IMR-90 (cell line): ENCODE measurements at regions not wholly inside any gene's neighbourhood (a gene's known extent, or its start where the extent isn't known, plus 50 kb on each side); places are given as distances from the start of the nearest gene placed in this dataset.

Source experiments
- ATAC-seq: fragments of 200-7000 bp; cut with Tn5 transposase; 2 replicates; pipeline ENCODE4 v1.9.1; 2020; ENCODE audit warnings: low read depth, mild to moderate bottlenecking, moderate library complexity
- BruUV-seq: library from RNA; stranded (reverse); fragments of 400-500 nt; replicated peaks from 2 replicates; lab custom pipeline; 2021; lab: Mats Ljungman, UMichigan
- CTCF ChIA-PET: fragments of 300-600 bp; formaldehyde crosslinking; extraction: SDS; loops from one replicate; lab custom pipeline; 2021; ENCODE audit warnings: antibody characterized with exemption; lab: Yijun Ruan, JAX
- POLR2A ChIA-PET: fragments of 300-600 bp; sonication (Branson Sonifier 250); formaldehyde crosslinking; loops from one replicate; lab custom pipeline; 2022; ENCODE audit warnings: antibody characterized with exemption; ENCODE audit not compliant: unreplicated experiment; lab: Charles Lee
- DNase-seq: peaks from one replicate; pipeline ENCODE4 v3.0.0; 2013
- H2AFZ ChIP-seq: replicated peaks from 2 replicates; pipeline ENCODE3; 2013; ENCODE audit warnings: low read length, mild to moderate bottlenecking; ENCODE audit not compliant: poor library complexity
- H2AK5ac ChIP-seq: 2 replicates; pipeline ENCODE4 v1.6.1; 2013; ENCODE audit warnings: low read depth, low read length, inconsistent platforms
- H2AK9ac ChIP-seq: replicated peaks from 2 replicates; pipeline ENCODE3; 2013; ENCODE audit warnings: mild to moderate bottlenecking, low read depth, low read length, moderate library complexity; ENCODE audit not compliant: poor library complexity
- H2BK120ac ChIP-seq: 2 replicates; pipeline ENCODE4 v1.6.1; 2013; ENCODE audit warnings: low read depth, low read length, inconsistent platforms
- H2BK15ac ChIP-seq: 3 replicates; pipeline ENCODE4 v1.6.1; 2013; ENCODE audit warnings: low read depth, low read length, inconsistent platforms
- H2BK20ac ChIP-seq: 2 replicates; pipeline ENCODE4 v1.6.1; 2013; ENCODE audit warnings: low read depth, mild to moderate bottlenecking, inconsistent platforms, low read length, moderate library complexity
- H2BK5ac ChIP-seq: 2 replicates; pipeline ENCODE4 v1.6.1; 2013; ENCODE audit warnings: mild to moderate bottlenecking, low read depth, low read length, inconsistent platforms; ENCODE audit not compliant: poor library complexity, severe bottlenecking
- H3K14ac ChIP-seq: replicated peaks from 2 replicates; pipeline ENCODE4 v1.6.1; 2013; ENCODE audit warnings: low read depth, low read length, inconsistent platforms
- H3K18ac ChIP-seq: 2 replicates; pipeline ENCODE4 v1.6.1; 2013; ENCODE audit warnings: low read depth, low read length, control low read depth
- H3K23ac ChIP-seq: 2 replicates; pipeline ENCODE4 v1.6.1; 2013; ENCODE audit warnings: low read depth, low read length, inconsistent platforms
- H3K27ac ChIP-seq: 2 replicates; pipeline ENCODE4 v1.5.1; 2013; ENCODE audit warnings: mild to moderate bottlenecking, control low read depth, low read length; ENCODE audit not compliant: insufficient read depth
- H3K27me3 ChIP-seq: 2 replicates; pipeline ENCODE4 v1.6.1; 2013; ENCODE audit warnings: low read length; ENCODE audit not compliant: control insufficient read depth, insufficient read depth
- H3K36me3 ChIP-seq: 2 replicates; pipeline ENCODE4 v1.6.1; 2013; ENCODE audit warnings: low read length, mixed read lengths; ENCODE audit not compliant: control insufficient read depth, insufficient read depth
- H3K4ac ChIP-seq: 2 replicates; pipeline ENCODE4 v1.6.1; 2013; ENCODE audit warnings: low read depth, low read length, inconsistent platforms
- H3K4me1 ChIP-seq: 2 replicates; pipeline ENCODE4 v1.6.1; 2013; ENCODE audit warnings: low read length, mixed read lengths; ENCODE audit not compliant: control insufficient read depth, insufficient read depth
- H3K4me2 ChIP-seq: 2 replicates; pipeline ENCODE4 v1.6.1; 2013; ENCODE audit warnings: low read depth, mild to moderate bottlenecking, control low read depth, low read length, moderate library complexity
- H3K4me3 ChIP-seq: 2 replicates; pipeline ENCODE4 v1.5.1; 2013; ENCODE audit warnings: low read depth, mild to moderate bottlenecking, control low read depth, low read length, moderate library complexity; ENCODE audit not compliant: insufficient read depth
- H3K56ac ChIP-seq: 2 replicates; pipeline ENCODE4 v1.6.1; 2013; ENCODE audit warnings: low read length, inconsistent platforms; ENCODE audit not compliant: insufficient read depth; ENCODE audit errors: extremely low read depth
- H3K79me1 ChIP-seq, 2 experiments: 2 replicates each; pipeline ENCODE4 v1.6.1; 2013; ENCODE audit warnings: low read length in 2 of 2, inconsistent platforms in 1 of 2, low read depth in 1 of 2
- H3K9ac ChIP-seq: 2 replicates; pipeline ENCODE4 v1.6.1; 2013; ENCODE audit warnings: low read depth, low read length, control low read depth
- H3K9me1 ChIP-seq: 2 replicates; pipeline ENCODE4 v1.6.1; 2013; ENCODE audit warnings: low read length, inconsistent platforms; ENCODE audit not compliant: insufficient read depth
- H3K9me3 ChIP-seq: 2 replicates; pipeline ENCODE4 v1.6.1; 2013; ENCODE audit warnings: low read length; ENCODE audit not compliant: control insufficient read depth, insufficient read depth
- H4K20me1 ChIP-seq: 2 replicates; pipeline ENCODE4 v1.6.1; 2013; ENCODE audit warnings: low read length, inconsistent platforms; ENCODE audit not compliant: insufficient read depth
- H4K5ac ChIP-seq: 2 replicates; pipeline ENCODE4 v1.6.1; 2013; ENCODE audit warnings: mild to moderate bottlenecking, low read depth, low read length, control low read depth
- H4K8ac ChIP-seq, 2 experiments: 2 replicates each; pipeline ENCODE4 v1.6.1; 2013; ENCODE audit warnings: low read depth in 2 of 2, low read length in 2 of 2, control low read depth in 1 of 2, inconsistent platforms in 1 of 2
- H4K91ac ChIP-seq: 2 replicates; pipeline ENCODE4 v1.6.1; 2013; ENCODE audit warnings: low read depth, low read length, inconsistent platforms; ENCODE audit not compliant: insufficient read depth
- BHLHE40 ChIP-seq: fragments of 150-350 bp; IDR thresholded peaks from 2 replicates; pipeline ENCODE4 v1.6.1; 2016; ENCODE audit warnings: mild to moderate bottlenecking, low read depth, low read length
- CHD1 ChIP-seq: IDR thresholded peaks from 2 replicates; pipeline ENCODE4 v1.6.1; 2012; ENCODE audit warnings: low read depth, low read length, improper control_type of control experiment
- CTCF ChIP-seq: conservative IDR thresholded peaks from 2 replicates; pipeline ENCODE4 v1.5.1; 2012; ENCODE audit warnings: mild to moderate bottlenecking, low read depth, low read length, improper control_type of control experiment
- ELK1 ChIP-seq: fragments of 150-350 bp; IDR thresholded peaks from 2 replicates; pipeline ENCODE4 v1.6.1; 2016; ENCODE audit warnings: low read depth, mild to moderate bottlenecking, low read length, moderate library complexity, borderline replicate concordance
- MAFK ChIP-seq: IDR thresholded peaks from 2 replicates; pipeline ENCODE4 v1.6.1; 2012; ENCODE audit warnings: low read depth, low read length, improper control_type of control experiment
- MAZ ChIP-seq: IDR thresholded peaks from 2 replicates; pipeline ENCODE4 v1.6.1; 2012; ENCODE audit warnings: low read depth, mild to moderate bottlenecking, low read length, improper control_type of control experiment, moderate library complexity, borderline replicate concordance
- MXI1 ChIP-seq: IDR thresholded peaks from 2 replicates; pipeline ENCODE4 v1.6.1; 2012; ENCODE audit warnings: low read depth, mild to moderate bottlenecking, low read length, moderate library complexity, borderline replicate concordance
- NFE2L2 ChIP-seq: fragments of 150-350 bp; IDR thresholded peaks from 2 replicates; pipeline ENCODE4 v1.6.1; 2016; ENCODE audit warnings: low read depth, mild to moderate bottlenecking, low read length
- POLR2A ChIP-seq: IDR thresholded peaks from 2 replicates; pipeline ENCODE4 v1.6.1; 2012; ENCODE audit warnings: mild to moderate bottlenecking, low read depth, low read length
- RAD21 ChIP-seq: IDR thresholded peaks from 2 replicates; pipeline ENCODE4 v1.6.1; 2012; ENCODE audit warnings: low read length, improper control_type of control experiment
- RCOR1 ChIP-seq: IDR thresholded peaks from 2 replicates; pipeline ENCODE4 v1.6.1; 2012; ENCODE audit warnings: mild to moderate bottlenecking, low read length, improper control_type of control experiment; ENCODE audit not compliant: insufficient replicate concordance
- RFX5 ChIP-seq: IDR thresholded peaks from 2 replicates; pipeline ENCODE4 v1.8.0; 2012; ENCODE audit warnings: low read depth, mild to moderate bottlenecking, low read length, moderate library complexity
- SMC3 ChIP-seq: fragments of 150-350 bp; IDR thresholded peaks from 2 replicates; pipeline ENCODE4 v1.6.1; 2016; ENCODE audit warnings: low read depth, mild to moderate bottlenecking, antibody characterized with exemption, low read length, moderate library complexity
- USF2 ChIP-seq: fragments of 150-350 bp; IDR thresholded peaks from 2 replicates; pipeline ENCODE4 v1.6.1; 2017; ENCODE audit warnings: mild to moderate bottlenecking, antibody characterized with exemption, low read length, low read depth
- WGBS, 2 experiments: methylation state at CpG; one replicate each; pipeline versions ENCODE4 v1.1.5 to v1.1.7; 2013; ENCODE audit warnings: missing lambda C conversion rate in 2 of 2; ENCODE audit not compliant: insufficient read length in 1 of 2; ENCODE audit errors: extremely low coverage in 2 of 2; 5-methylcytosine and 5-hydroxymethylcytosine counted together
- dilution Hi-C: fragments of 300-500 bp; cut with HindIII; formaldehyde crosslinking; loops from one replicate; pipeline ENCODE4 v1.14.3; 2018; ENCODE audit warnings: low sequenced_read_pairs; ENCODE audit not compliant: unreplicated experiment
- in situ Hi-C: fragments of 300-500 bp; cut with MboI; formaldehyde crosslinking; loops from 3 replicates; pipeline ENCODE4 v1.14.3; 2019; ENCODE audit warnings: low sequenced_read_pairs, inconsistent platforms, mixed read lengths
- intact Hi-C: fragments of 100-400 bp; cut with micrococcal nuclease; formaldehyde crosslinking; loops from 2 replicates; pipeline ENCODE4 v1.10.0; 2022

GRCh38 chr7:125326666-125327255 lies 397.1 kb upstream of the POT1 start:
- Histone ChIP-seq H3K9ac (no peak overlapping the region), H4K91ac (no peak overlapping the region), H3K27ac (no peak overlapping the region), H2BK15ac (no peak overlapping the region), H2AK9ac (no peak overlapping the region), H3K4ac (no peak overlapping the region), H4K5ac (no peak overlapping the region), H2AFZ (no peak overlapping the region), H3K23ac (no peak overlapping the region), H4K8ac (no peak overlapping the region), H4K20me1 (no peaks in the 10 kb centered on the region), H3K4me2 (no peak overlapping the region), H3K56ac (no peak overlapping the region), H3K14ac (no peak overlapping the region), H2BK5ac (no peak overlapping the region), H3K27me3 (no peaks in the 10 kb centered on the region), H3K9me1 (no peaks in the 10 kb centered on the region), H3K36me3 (no peaks in the 10 kb centered on the region), H2AK5ac (no peak overlapping the region), H3K4me1 (no peaks in the 10 kb centered on the region), H3K9me3 (peaks cover 2% of the 10 kb centered on the region; the same call in 1 of the 2 replicates), H3K4me3 (no peak overlapping the region), H3K18ac (no peak overlapping the region), H2BK20ac (no peak overlapping the region), H3K79me1 (no peaks in the 10 kb centered on the region), H2BK120ac (no peak overlapping the region)
- ATAC-seq (no peak), DNase-seq (no peak)
- no peak for TF ChIP-seq POLR2A
- no peak for TF ChIP-seq NFE2L2
- TF ChIP-seq RFX5 = no peak
- no peak for TF ChIP-seq CTCF
- TF ChIP-seq MXI1 = no peak
- TF ChIP-seq SMC3 = no peak
- no peak for TF ChIP-seq ELK1
- no peak for TF ChIP-seq MAZ
- no peak for TF ChIP-seq USF2
- no peak for TF ChIP-seq CHD1
- TF ChIP-seq BHLHE40 = no peak
- no peak for TF ChIP-seq RCOR1
- no peak for TF ChIP-seq RAD21
- no peak for TF ChIP-seq MAFK
- ChIA-PET POLR2A (no interaction called here), CTCF (no interaction called here)
- no TSS peak for BruUV-seq
- no CpG with 5 or more reads among the region's 6 CpGs for WGBS, 2 experiments
- in situ Hi-C loops = no loop called here
- dilution Hi-C loops = no loop called here
- intact Hi-C loops = no loop called here
